ENCODE measurements at regions not wholly inside any gene's neighbourhood (a gene's known extent, or its start where the extent isn't known, plus 50 kb on each side); places are given as distances from the start of the nearest gene placed in this dataset.
A peak's percentile ranks its signal among the peaks of the same experiment; 100 is the strongest.

DNA sequence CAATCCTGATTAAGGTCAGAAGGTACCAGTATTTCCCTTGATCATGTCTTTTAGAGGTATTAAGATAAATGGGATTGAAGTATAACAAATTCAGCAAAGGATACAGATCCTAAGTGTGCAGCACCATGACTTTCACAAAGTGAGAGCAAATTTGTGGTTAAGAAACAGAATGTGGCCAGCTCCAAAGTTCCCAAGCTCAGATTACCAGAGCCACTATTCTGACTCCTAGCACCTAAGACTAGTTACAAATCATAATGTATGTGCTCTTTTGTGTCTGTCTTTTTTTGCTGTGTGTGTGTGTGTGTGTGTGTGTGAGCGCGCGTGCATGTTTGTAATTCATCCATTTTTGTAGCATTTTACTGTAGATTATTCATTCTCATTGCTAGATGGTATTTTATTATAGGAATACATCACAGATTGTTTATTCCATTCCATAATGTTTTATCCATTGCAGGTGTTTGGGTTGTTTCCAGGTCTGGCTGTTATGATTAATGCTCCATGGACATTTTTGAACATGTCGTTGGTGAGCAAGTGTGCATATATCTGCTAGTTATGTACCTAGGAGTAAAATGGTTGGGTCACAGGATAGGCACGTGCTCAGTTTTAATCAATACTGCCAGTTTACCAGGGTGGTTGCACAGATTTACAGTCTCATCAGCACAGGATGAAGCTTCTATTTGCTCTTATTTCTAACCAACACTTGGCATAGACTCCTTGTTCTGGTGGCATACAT is 314.0 kb upstream of the JAG1 start:
- WGBS (ENCODE audit: insufficient coverage): 78% methylated on average over 1 of the region's 5 CpGs
- no peaks in the 10 kb centered on the region for H3K36me3 ChIP-seq (ENCODE audit: control insufficient read depth, insufficient read depth, low read length)
- peak in 1 of 6 donors; percentile 35 for DNase-seq (ENCODE audit: low read depth in 4 of 6, low spot score in 6 of 6)
- no peaks in the 10 kb centered on the region for H3K4me1 ChIP-seq (ENCODE audit: control insufficient read depth, insufficient read depth, low read length)
- no peaks in the 10 kb centered on the region for H3K9me3 ChIP-seq (ENCODE audit: control insufficient read depth, insufficient read depth, low read length)
- no peak overlapping the region for H3K4me3 ChIP-seq (ENCODE audit: low read depth, low read length)
- no peaks in the 10 kb centered on the region for H3K27me3 ChIP-seq (ENCODE audit: control insufficient read depth, insufficient read depth, low read length)
- no peak overlapping the region for H3K27ac ChIP-seq (ENCODE audit: low read depth, low read length)

DNA sequence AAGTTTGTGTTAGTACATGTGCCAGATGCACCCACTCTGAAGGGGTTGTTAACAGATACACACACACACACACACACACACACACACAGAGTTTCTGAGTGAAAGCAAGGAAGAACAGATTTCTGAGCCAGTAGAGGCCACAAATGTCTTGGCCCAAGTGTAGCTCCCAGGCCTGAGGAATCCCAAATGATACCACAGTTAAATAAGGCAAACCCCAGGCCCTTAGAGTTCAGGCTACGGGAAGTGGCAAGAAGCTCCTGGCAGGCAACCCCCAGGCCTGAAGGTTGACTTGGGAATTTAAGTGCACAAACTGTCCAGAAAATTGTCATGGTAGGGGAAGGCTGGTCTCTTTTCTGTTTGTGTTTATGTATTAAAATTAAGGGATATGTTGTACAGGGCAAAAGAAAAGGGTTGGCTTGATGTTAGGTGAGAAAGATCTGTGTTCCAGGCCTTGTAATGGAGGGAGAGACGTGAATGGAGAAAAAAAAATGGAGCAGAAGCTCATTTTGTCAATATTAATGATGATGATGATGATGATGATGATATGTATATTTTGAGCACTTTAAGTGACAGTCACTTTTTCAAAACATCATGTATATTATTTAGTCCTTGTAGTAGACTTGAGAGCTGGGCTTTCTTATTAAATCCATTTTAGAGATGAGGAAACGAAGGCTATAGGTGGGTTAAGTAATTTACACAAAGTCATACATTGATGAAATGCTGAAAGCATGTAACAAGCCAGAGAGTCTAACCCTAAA is 317.0 kb upstream of the JAG1 start:
- no peak for DNase-seq (ENCODE audit: low read depth in 4 of 6, low spot score in 6 of 6)
- Histone ChIP-seq H3K27ac (ENCODE audit: low read depth, low read length) (no peak overlapping the region), H3K4me3 (ENCODE audit: low read depth, low read length) (no peak overlapping the region), H3K27me3 (ENCODE audit: control insufficient read depth, insufficient read depth, low read length) (no peaks in the 10 kb centered on the region), H3K9me3 (ENCODE audit: control insufficient read depth, insufficient read depth, low read length) (no peaks in the 10 kb centered on the region), H3K36me3 (ENCODE audit: control insufficient read depth, insufficient read depth, low read length) (no peaks in the 10 kb centered on the region), H3K4me1 (ENCODE audit: control insufficient read depth, insufficient read depth, low read length) (no peaks in the 10 kb centered on the region)
- WGBS (ENCODE audit: insufficient coverage): 88% methylated on average over 1 of the region's 3 CpGs

DNA sequence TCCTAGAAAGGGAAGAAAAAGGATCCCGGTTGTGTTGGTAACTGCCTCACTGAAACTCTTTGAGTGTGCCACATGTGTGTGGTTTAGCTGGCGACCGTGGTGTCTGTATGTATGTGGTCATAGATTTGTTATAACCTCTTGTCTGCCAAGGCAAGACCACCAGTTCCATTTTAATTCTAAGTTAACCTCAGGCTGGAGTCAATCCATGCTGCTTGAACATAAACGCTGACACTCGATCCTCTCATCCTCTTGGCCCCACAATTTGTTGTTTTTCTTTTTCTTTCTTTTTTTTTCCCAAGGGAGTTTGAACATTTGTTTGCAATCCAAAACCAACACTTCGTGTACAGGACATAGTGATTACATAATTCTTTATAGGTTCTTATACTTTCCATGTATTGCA is 318.9 kb upstream of the JAG1 start:
- Histone ChIP-seq H3K27ac (ENCODE audit: low read depth, low read length) (peak overlapping the region; percentile 30), H3K9me3 (ENCODE audit: control insufficient read depth, insufficient read depth, low read length) (no peaks in the 10 kb centered on the region), H3K27me3 (ENCODE audit: control insufficient read depth, insufficient read depth, low read length) (no peaks in the 10 kb centered on the region), H3K4me3 (ENCODE audit: low read depth, low read length) (no peak overlapping the region), H3K4me1 (ENCODE audit: control insufficient read depth, insufficient read depth, low read length) (no peaks in the 10 kb centered on the region), H3K36me3 (ENCODE audit: control insufficient read depth, insufficient read depth, low read length) (no peaks in the 10 kb centered on the region)
- peak in 1 of 6 donors; percentile 44 for DNase-seq (ENCODE audit: low read depth in 4 of 6, low spot score in 6 of 6)
- 67% methylated on average over 3 of the region's 6 CpGs for WGBS (ENCODE audit: insufficient coverage)

DNA sequence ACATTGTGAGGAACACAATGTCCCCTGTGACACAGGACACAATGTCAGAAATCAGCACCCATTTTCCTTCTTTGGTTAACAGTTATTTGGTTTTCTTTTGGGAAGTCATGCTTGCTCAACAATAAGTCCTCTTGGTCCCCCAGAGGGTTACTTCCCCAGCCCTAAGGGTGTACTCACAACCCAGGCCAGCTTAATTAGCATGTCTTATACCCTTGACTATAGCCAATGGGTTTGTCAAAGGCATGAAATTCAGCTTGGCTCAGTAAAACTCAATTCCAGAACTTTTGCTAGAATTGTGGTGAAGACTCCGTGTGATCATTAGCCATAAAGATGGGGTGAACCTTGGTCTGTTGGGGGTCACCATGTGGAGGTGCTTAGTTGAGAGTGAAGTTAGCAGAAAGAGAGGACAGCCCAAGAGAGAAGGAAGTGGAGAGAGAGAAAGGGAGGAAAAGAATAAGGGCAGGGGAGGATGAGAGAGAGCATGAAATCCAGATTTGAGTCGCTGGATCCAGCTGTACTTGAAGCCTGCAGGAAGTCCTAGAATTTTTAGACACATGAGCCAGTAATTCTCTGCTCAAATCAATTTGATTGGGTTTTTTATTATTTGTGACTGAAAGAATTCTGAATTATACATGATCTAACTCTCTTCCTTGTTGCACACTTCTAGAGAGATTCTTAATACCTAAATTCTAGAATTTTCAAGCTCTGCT is 321.3 kb upstream of the JAG1 start:
- 91% methylated on average over 1 of the region's 2 CpGs for WGBS (ENCODE audit: insufficient coverage)
- no peak overlapping the region for H3K27ac ChIP-seq (ENCODE audit: low read depth, low read length)
- H3K36me3 ChIP-seq (ENCODE audit: control insufficient read depth, insufficient read depth, low read length): no peaks in the 10 kb centered on the region
- H3K4me1 ChIP-seq (ENCODE audit: control insufficient read depth, insufficient read depth, low read length): no peaks in the 10 kb centered on the region
- H3K27me3 ChIP-seq (ENCODE audit: control insufficient read depth, insufficient read depth, low read length): no peaks in the 10 kb centered on the region
- no peak overlapping the region for H3K4me3 ChIP-seq (ENCODE audit: low read depth, low read length)
- no peak for DNase-seq (ENCODE audit: low read depth in 4 of 6, low spot score in 6 of 6)
- H3K9me3 ChIP-seq (ENCODE audit: control insufficient read depth, insufficient read depth, low read length): no peaks in the 10 kb centered on the region

DNA sequence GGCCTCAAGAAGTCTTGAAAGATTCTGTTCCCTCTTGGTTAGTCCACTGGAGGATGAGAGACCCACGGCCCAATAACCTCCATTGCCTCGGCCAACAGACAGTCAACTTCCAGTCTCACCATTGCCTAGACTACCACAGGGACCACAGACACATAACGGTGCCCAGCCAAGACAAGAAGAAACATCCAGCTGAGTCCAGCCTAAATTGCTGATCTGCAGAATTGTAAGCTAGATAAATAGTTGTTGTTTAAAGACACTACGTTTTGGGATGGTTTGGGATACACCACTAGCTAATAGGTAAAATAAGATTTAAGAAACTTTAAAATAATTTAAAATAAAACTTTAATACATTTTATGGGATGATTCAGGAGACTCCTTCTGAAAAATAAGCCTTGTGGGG is 324.7 kb upstream of the JAG1 start:
- DNase-seq (ENCODE audit: low read depth in 4 of 6, low spot score in 6 of 6): no peak
- no peaks in the 10 kb centered on the region for H3K9me3 ChIP-seq (ENCODE audit: control insufficient read depth, insufficient read depth, low read length)
- no peak overlapping the region for H3K27ac ChIP-seq (ENCODE audit: low read depth, low read length)
- 100% methylated on average over 1 of the region's 4 CpGs for WGBS (ENCODE audit: insufficient coverage)
- peaks cover 2% of the 10 kb centered on the region for H3K4me1 ChIP-seq (ENCODE audit: control insufficient read depth, insufficient read depth, low read length)
- H3K36me3 ChIP-seq (ENCODE audit: control insufficient read depth, insufficient read depth, low read length): no peaks in the 10 kb centered on the region
- no peak overlapping the region for H3K4me3 ChIP-seq (ENCODE audit: low read depth, low read length)
- H3K27me3 ChIP-seq (ENCODE audit: control insufficient read depth, insufficient read depth, low read length): no peaks in the 10 kb centered on the region

DNA sequence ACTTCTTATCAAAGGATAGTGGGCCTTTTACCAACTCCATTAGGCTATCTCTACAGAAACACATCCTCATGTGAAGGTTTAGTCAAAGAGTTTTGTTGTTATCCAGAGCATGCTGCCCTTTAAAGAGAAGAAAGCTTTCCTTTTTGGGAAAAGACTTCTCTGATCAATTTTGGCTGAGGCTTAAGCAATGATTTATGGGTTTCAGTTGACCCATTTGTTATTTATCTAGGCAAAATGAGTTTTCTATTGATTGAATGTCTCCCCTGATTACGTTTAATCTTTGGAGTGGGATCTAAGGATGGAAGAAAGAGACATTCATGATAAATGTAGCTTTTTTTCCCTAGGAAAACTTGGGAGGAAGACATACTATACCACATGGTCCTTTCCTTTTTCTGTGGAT is 326.6 kb upstream of the JAG1 start:
- WGBS (ENCODE audit: insufficient coverage): 100% methylated on average over 1 of the region's 1 CpG
- Histone ChIP-seq H3K4me3 (ENCODE audit: low read depth, low read length) (no peak overlapping the region), H3K27ac (ENCODE audit: low read depth, low read length) (no peak overlapping the region), H3K36me3 (ENCODE audit: control insufficient read depth, insufficient read depth, low read length) (no peaks in the 10 kb centered on the region), H3K4me1 (ENCODE audit: control insufficient read depth, insufficient read depth, low read length) (peaks cover 2% of the 10 kb centered on the region), H3K27me3 (ENCODE audit: control insufficient read depth, insufficient read depth, low read length) (no peaks in the 10 kb centered on the region), H3K9me3 (ENCODE audit: control insufficient read depth, insufficient read depth, low read length) (no peaks in the 10 kb centered on the region)
- DNase-seq (ENCODE audit: low read depth in 4 of 6, low spot score in 6 of 6): peak in 1 of 6 donors; percentile 27

DNA sequence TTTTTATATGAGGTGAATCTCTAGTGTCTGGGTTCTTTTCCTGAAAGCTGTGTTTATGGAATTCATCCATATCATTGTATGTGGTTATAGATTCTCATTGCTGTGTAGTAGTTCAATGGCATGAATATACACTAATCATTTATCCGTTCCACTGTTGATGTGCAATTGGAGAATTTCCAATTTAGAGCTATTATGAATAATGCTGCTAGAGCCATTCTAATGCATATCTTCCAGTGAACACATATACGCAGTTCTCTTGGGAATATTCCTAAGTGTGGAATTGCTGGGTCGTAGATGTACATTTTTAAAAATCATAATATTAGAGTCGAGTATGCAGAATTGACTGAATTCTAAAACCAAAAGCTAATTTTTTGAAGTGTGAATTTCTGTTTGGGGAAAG is 327.5 kb upstream of the JAG1 start:
- no CpG with 5 or more reads among the region's 4 CpGs for WGBS (ENCODE audit: insufficient coverage)
- peak in 1 of 6 donors; percentile 21 for DNase-seq (ENCODE audit: low read depth in 4 of 6, low spot score in 6 of 6)
- H3K9me3 ChIP-seq (ENCODE audit: control insufficient read depth, insufficient read depth, low read length): no peaks in the 10 kb centered on the region
- no peaks in the 10 kb centered on the region for H3K36me3 ChIP-seq (ENCODE audit: control insufficient read depth, insufficient read depth, low read length)
- no peak overlapping the region for H3K27ac ChIP-seq (ENCODE audit: low read depth, low read length)
- H3K27me3 ChIP-seq (ENCODE audit: control insufficient read depth, insufficient read depth, low read length): no peaks in the 10 kb centered on the region
- peaks cover 2% of the 10 kb centered on the region for H3K4me1 ChIP-seq (ENCODE audit: control insufficient read depth, insufficient read depth, low read length)
- no peak overlapping the region for H3K4me3 ChIP-seq (ENCODE audit: low read depth, low read length)

DNA sequence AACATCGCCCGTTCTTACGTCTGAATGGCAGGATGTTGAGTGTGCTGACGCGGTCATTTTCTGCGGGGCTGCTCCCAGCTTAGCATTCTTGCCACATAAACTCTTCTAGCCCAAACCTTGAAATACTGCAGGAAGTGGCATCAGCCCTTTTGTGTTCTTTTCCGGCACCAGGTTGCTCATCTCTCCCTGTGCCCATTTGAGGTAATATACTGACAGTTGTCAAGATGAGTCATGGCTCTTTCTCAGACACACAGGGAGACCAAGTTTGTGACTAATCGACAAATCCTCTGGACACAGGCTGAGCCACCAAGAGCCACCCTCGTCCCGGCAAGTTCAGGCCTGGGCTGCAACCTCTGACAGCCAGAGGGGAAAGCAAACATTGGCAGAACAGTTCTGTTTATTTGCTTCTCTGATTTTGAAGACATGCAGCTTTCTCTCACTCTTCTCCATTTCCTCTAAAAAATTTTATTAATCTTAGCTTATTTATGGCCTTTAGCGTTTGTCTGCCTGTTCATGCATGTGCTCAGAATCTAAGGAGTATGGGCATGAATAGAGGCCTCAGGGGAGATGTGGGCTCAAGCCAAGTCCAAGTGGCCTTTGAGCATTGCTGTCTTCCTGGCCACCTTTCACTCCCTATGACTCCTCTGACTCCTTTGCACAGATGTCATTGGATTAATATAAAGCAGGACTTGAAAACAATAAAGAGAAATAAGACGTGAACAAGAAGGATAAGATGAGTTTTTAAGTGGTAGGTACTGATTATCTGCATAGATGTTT is 328.2 kb upstream of the JAG1 start:
- H3K9me3 ChIP-seq (ENCODE audit: control insufficient read depth, insufficient read depth, low read length): no peaks in the 10 kb centered on the region
- no peak overlapping the region for H3K4me3 ChIP-seq (ENCODE audit: low read depth, low read length)
- WGBS (ENCODE audit: insufficient coverage): 54% methylated on average over 4 of the region's 12 CpGs
- DNase-seq (ENCODE audit: low read depth in 4 of 6, low spot score in 6 of 6): peak in 1 of 6 donors; percentile 34
- H3K36me3 ChIP-seq (ENCODE audit: control insufficient read depth, insufficient read depth, low read length): no peaks in the 10 kb centered on the region
- H3K27ac ChIP-seq (ENCODE audit: low read depth, low read length): no peak overlapping the region
- peaks cover 2% of the 10 kb centered on the region for H3K4me1 ChIP-seq (ENCODE audit: control insufficient read depth, insufficient read depth, low read length)
- H3K27me3 ChIP-seq (ENCODE audit: control insufficient read depth, insufficient read depth, low read length): no peaks in the 10 kb centered on the region

DNA sequence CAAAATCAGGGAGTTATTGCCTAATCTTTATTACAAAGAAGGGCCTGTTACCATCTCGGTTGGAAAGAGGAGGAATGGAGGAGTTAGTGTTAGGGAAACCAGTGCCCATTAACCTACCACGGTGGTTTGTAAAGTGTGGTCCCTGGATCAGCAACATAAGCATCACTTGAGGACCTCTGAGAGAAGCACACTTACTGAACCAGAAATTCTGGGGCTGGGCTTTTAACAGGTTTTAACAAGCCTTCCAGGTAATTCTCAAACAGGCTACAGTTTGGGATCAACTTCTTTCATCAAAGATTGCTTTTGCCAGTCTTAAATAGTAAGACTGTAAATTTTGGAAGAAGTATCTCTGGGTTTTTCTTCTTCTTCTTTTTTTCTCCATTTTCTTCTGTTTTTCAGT is 329.5 kb upstream of the JAG1 start:
- WGBS (ENCODE audit: insufficient coverage): 83% methylated on average over 2 of the region's 2 CpGs
- Histone ChIP-seq H3K36me3 (ENCODE audit: control insufficient read depth, insufficient read depth, low read length) (no peaks in the 10 kb centered on the region), H3K9me3 (ENCODE audit: control insufficient read depth, insufficient read depth, low read length) (no peaks in the 10 kb centered on the region), H3K27ac (ENCODE audit: low read depth, low read length) (no peak overlapping the region), H3K4me1 (ENCODE audit: control insufficient read depth, insufficient read depth, low read length) (peaks cover 2% of the 10 kb centered on the region), H3K27me3 (ENCODE audit: control insufficient read depth, insufficient read depth, low read length) (no peaks in the 10 kb centered on the region), H3K4me3 (ENCODE audit: low read depth, low read length) (no peak overlapping the region)
- DNase-seq (ENCODE audit: low read depth in 4 of 6, low spot score in 6 of 6): no peak

Data from spinal cord (tissue), 9 donors.